Panc1 (cell line): ENCODE measurements at regions not wholly inside any gene's neighbourhood (a gene's known extent, or its start where the extent isn't known, plus 50 kb on each side); places are given as distances from the start of the nearest gene placed in this dataset.

ENCODE experiments used
- ATAC-seq: fragments of 200-7000 bp; cut with Tn5 transposase; 2 replicates; pipeline ENCODE4 v1.9.1; 2020; ENCODE audit warnings: mild to moderate bottlenecking, moderate library complexity
- BruUV-seq: library from RNA; stranded (reverse); fragments of 400-500 nt; replicated peaks from 2 replicates; lab custom pipeline; 2021; lab: Mats Ljungman, UMichigan
- CTCF ChIA-PET: fragments of 300-600 bp; sonication (Branson Sonifier 250); formaldehyde crosslinking; loops from one replicate; lab custom pipeline; 2022; ENCODE audit warnings: antibody characterized with exemption; lab: Charles Lee
- POLR2A ChIA-PET: fragments of 300-600 bp; sonication (Branson Sonifier 250); formaldehyde crosslinking; loops from one replicate; lab custom pipeline; 2022; ENCODE audit warnings: antibody characterized with exemption; lab: Charles Lee
- DNase-seq: peaks from one replicate; pipeline ENCODE4 v3.0.0-alpha.2; 2010; ENCODE audit warnings: low read depth, low spot score
- H3K27ac ChIP-seq: 2 replicates; pipeline ENCODE4 v1.5.1; 2011; ENCODE audit warnings: mild to moderate bottlenecking, low read length, inconsistent platforms
- H3K27me3 ChIP-seq: fragments of 200-500 bp; sonication (Bioruptor generic); 2 replicates; pipeline ENCODE4 v1.6.0; 2014; ENCODE audit warnings: low read length, inconsistent platforms; ENCODE audit not compliant: control insufficient read depth, insufficient read depth
- H3K36me3 ChIP-seq: fragments of 200-500 bp; sonication (Bioruptor generic); 2 replicates; pipeline ENCODE4 v1.5.1; 2014; ENCODE audit warnings: inconsistent platforms, mild to moderate bottlenecking, low read length, moderate library complexity; ENCODE audit not compliant: control insufficient read depth, insufficient read depth
- H3K4me1 ChIP-seq: 2 replicates; pipeline ENCODE4 v1.5.1; 2011; ENCODE audit warnings: inconsistent platforms, mild to moderate bottlenecking, low read length, moderate library complexity; ENCODE audit not compliant: control insufficient read depth, insufficient read depth
- H3K4me3 ChIP-seq, 2 experiments: 2 replicates each; pipeline ENCODE4 v1.5.1; 2011 to 2012; ENCODE audit warnings: low read depth in 2 of 2, low read length in 2 of 2, mild to moderate bottlenecking in 2 of 2, inconsistent platforms in 1 of 2, moderate library complexity in 1 of 2
- H3K9me3 ChIP-seq: fragments of 200-500 bp; sonication (Bioruptor generic); 2 replicates; pipeline ENCODE4 v1.5.1; 2014; ENCODE audit warnings: low read depth, mild to moderate bottlenecking, inconsistent platforms, low read length, moderate library complexity; ENCODE audit not compliant: control insufficient read depth, insufficient read depth
- CTCF ChIP-seq: fragments of 450-650 bp; IDR thresholded peaks from 2 replicates; pipeline ENCODE4 v1.5.1; 2017; ENCODE audit warnings: mild to moderate bottlenecking
- POLR2AphosphoS5 ChIP-seq: IDR thresholded peaks from 2 replicates; pipeline ENCODE4 v1.6.1; 2012; ENCODE audit warnings: mild to moderate bottlenecking, low read depth, low read length, moderate library complexity
- REST ChIP-seq, 2 experiments: IDR thresholded peaks; 2 replicates each; pipeline ENCODE4 v1.6.1; 2011 to 2012; ENCODE audit warnings: low read depth in 2 of 2, control low read depth in 1 of 2, low read length in 1 of 2, mild to moderate bottlenecking in 1 of 2, moderate library complexity in 1 of 2; ENCODE audit not compliant: insufficient read depth in 1 of 2
- SIN3A ChIP-seq: IDR thresholded peaks from 2 replicates; pipeline ENCODE4 v1.6.1; 2012; ENCODE audit warnings: low read depth, mild to moderate bottlenecking, low read length, moderate library complexity, borderline replicate concordance; ENCODE audit not compliant: insufficient read depth
- TCF7L2 ChIP-seq: IDR thresholded peaks from 2 replicates; pipeline ENCODE4 v1.6.1; 2011; ENCODE audit warnings: mild to moderate bottlenecking, low read depth, low read length, inconsistent platforms
- in situ Hi-C: cut with HindIII; loops from 2 replicates; pipeline ENCODE4 v1.10.0; 2016; ENCODE audit warnings: low sequenced_read_pairs, low pct_unique_long_range_greater_than_20kb
- intact Hi-C: fragments of 100-400 bp; cut with micrococcal nuclease; formaldehyde crosslinking; loops from one replicate; pipeline ENCODE4 v1.10.0; 2022; ENCODE audit not compliant: unreplicated experiment

GRCh38 chr5:175146733-175147132 lies 297.2 kb downstream of the DRD1 start:
- Histone ChIP-seq H3K4me1 (no peaks in the 10 kb centered on the region), H3K4me3 (no peak overlapping the region), H3K9me3 (peaks cover 5% of the 10 kb centered on the region), H3K27ac (no peak overlapping the region), H3K27me3 (no peaks in the 10 kb centered on the region), H3K36me3 (no peaks in the 10 kb centered on the region)
- no TSS peak for BruUV-seq
- TF ChIP-seq SIN3A (no peak), REST (IDR thresholded peaks at IDR 0.05; ENCODE audit: insufficient read depth in 1 of 2, low read depth in 2 of 2, low read length in 1 of 2) (no peak), POLR2AphosphoS5 (no peak), CTCF (no peak), TCF7L2 (no peak)
- intact Hi-C loops: no loop called here
- POLR2A ChIA-PET: no interaction called here
- no peak for DNase-seq
- in situ Hi-C loops: no loop called here
- CTCF ChIA-PET: no interaction called here
- no peak for ATAC-seq

GRCh38 chr5:175141421-175141820 lies 302.6 kb downstream of the DRD1 start:
- no peak for DNase-seq
- peaks cover 4% of the 10 kb centered on the region for H3K9me3 ChIP-seq
- in situ Hi-C loops (no loop called here), intact Hi-C loops (no loop called here)
- no peaks in the 10 kb centered on the region for H3K36me3 ChIP-seq
- ChIA-PET POLR2A (no interaction called here), CTCF (no interaction called here)
- H3K27ac ChIP-seq: no peak overlapping the region
- no TSS peak for BruUV-seq
- H3K4me1 ChIP-seq: no peaks in the 10 kb centered on the region
- TF ChIP-seq TCF7L2 (no peak), SIN3A (no peak), CTCF (no peak), REST (IDR thresholded peaks at IDR 0.05; ENCODE audit: insufficient read depth in 1 of 2, low read depth in 2 of 2, low read length in 1 of 2) (no peak)
- no peak for ATAC-seq
- H3K4me3 ChIP-seq: no peak overlapping the region
- H3K27me3 ChIP-seq: no peaks in the 10 kb centered on the region
